SU-DHL-6 (cell line): ENCODE measurements at regions not wholly inside any gene's neighbourhood (a gene's known extent, or its start where the extent isn't known, plus 50 kb on each side); places are given as distances from the start of the nearest gene placed in this dataset.

Experiments
- H2AFZ ChIP-seq: fragments of 200-600 bp; sonication (generic); 2 replicates; pipeline ENCODE4 v1.6.1; 2014; ENCODE audit warnings: low read depth, mild to moderate bottlenecking, moderate library complexity, mixed read lengths, antibody characterized with exemption, low read length; ENCODE audit not compliant: severe bottlenecking
- H3F3A ChIP-seq: fragments of 200-600 bp; shearing (Covaris generic); 2 replicates; pipeline ENCODE4 v1.6.0; 2016; ENCODE audit warnings: antibody characterized with exemption, mild to moderate bottlenecking; ENCODE audit not compliant: insufficient read depth
- H3K27ac ChIP-seq: fragments of 200-600 bp; sonication (generic); 2 replicates; pipeline ENCODE4 v1.5.1; 2016; ENCODE audit warnings: low read depth, mild to moderate bottlenecking, low read length, moderate library complexity, mixed read lengths
- H3K27me3 ChIP-seq: fragments of 200-600 bp; sonication (generic), shearing (Covaris generic); 2 replicates; pipeline ENCODE4 v1.6.0; 2014; ENCODE audit warnings: mild to moderate bottlenecking, low read length
- H3K36me3 ChIP-seq: fragments of 200-600 bp; sonication (generic); 2 replicates; pipeline ENCODE4 v1.6.1; 2014; ENCODE audit warnings: mild to moderate bottlenecking, low read length, mixed read lengths
- H3K4me2 ChIP-seq: fragments of 300-600, 200-600 bp; shearing (Covaris generic), sonication (generic); 2 replicates; pipeline ENCODE4 v1.6.0; 2014; ENCODE audit warnings: low read length, low read depth, mild to moderate bottlenecking; ENCODE audit not compliant: poor library complexity, severe bottlenecking
- H3K4me3 ChIP-seq: fragments of 200-600 bp; sonication (generic); 2 replicates; pipeline ENCODE4 v1.5.1; 2014; ENCODE audit warnings: antibody characterized with exemption, low read length, mild to moderate bottlenecking, mixed read lengths; ENCODE audit not compliant: insufficient read depth, poor library complexity, severe bottlenecking
- H3K79me2 ChIP-seq: fragments of 200-600 bp; sonication (generic); 2 replicates; pipeline ENCODE4 v1.6.1; 2014; ENCODE audit warnings: mild to moderate bottlenecking, low read length, moderate library complexity; ENCODE audit not compliant: insufficient read depth
- H3K9ac ChIP-seq: fragments of 200-600 bp; sonication (generic); 2 replicates; pipeline ENCODE4 v1.7.0; 2014; ENCODE audit warnings: mild to moderate bottlenecking, low read length
- H3K9me2 ChIP-seq: fragments of 200-600 bp; sonication (generic); replicated peaks from 2 replicates; pipeline ENCODE4 v1.6.1; 2014; ENCODE audit warnings: low read length; ENCODE audit not compliant: insufficient read depth
- H3K9me3 ChIP-seq: fragments of 200-600 bp; sonication (generic); 2 replicates; pipeline ENCODE4 v1.6.1; 2014; ENCODE audit warnings: low read length, mixed read lengths; ENCODE audit not compliant: insufficient read depth
- H4K20me1 ChIP-seq: fragments of 200-600 bp; sonication (generic); 2 replicates; pipeline ENCODE4 v1.6.1; 2014; ENCODE audit warnings: low read depth, mild to moderate bottlenecking, antibody characterized with exemption, low read length, moderate library complexity, mixed read lengths
- CTCF ChIP-seq: fragments of 200-600 bp; sonication (generic); IDR thresholded peaks from one replicate; pipeline ENCODE4 v1.5.1; 2017; ENCODE audit warnings: antibody characterized with exemption, mild to moderate bottlenecking, low read length, moderate library complexity; ENCODE audit not compliant: insufficient read depth, poor library complexity, severe bottlenecking
- EZH2phosphoT487 ChIP-seq: fragments of 200-600 bp; sonication (generic), shearing (Covaris generic); conservative IDR thresholded peaks from 2 replicates; pipeline ENCODE4 v1.6.1; 2018; ENCODE audit warnings: mild to moderate bottlenecking, antibody characterized with exemption, low read length, moderate library complexity, mixed read lengths

GRCh38 chr2:146659976-146660375 lies 1184.9 kb upstream of the ACVR2A start:
- no peak for TF ChIP-seq EZH2phosphoT487
- no peak for TF ChIP-seq CTCF
- Histone ChIP-seq H2AFZ (no peak overlapping the region), H3F3A (no peaks in the 10 kb centered on the region), H3K27ac (no peak overlapping the region), H3K79me2 (no peaks in the 10 kb centered on the region), H3K4me2 (no peak overlapping the region), H3K27me3 (no peaks in the 10 kb centered on the region), H3K4me3 (no peak overlapping the region), H3K9ac (no peak overlapping the region), H4K20me1 (no peaks in the 10 kb centered on the region), H3K9me2 (no peaks in the 10 kb centered on the region), H3K9me3 (no peaks in the 10 kb centered on the region), H3K36me3 (no peaks in the 10 kb centered on the region)

- Histone ChIP-seq H3K4me3 (no peak overlapping the region), H3K36me3 (no peaks in the 10 kb centered on the region), H3K27me3 (no peaks in the 10 kb centered on the region), H3F3A (no peaks in the 10 kb centered on the region), H3K27ac (no peak overlapping the region), H4K20me1 (no peaks in the 10 kb centered on the region), H3K9me2 (no peaks in the 10 kb centered on the region), H3K9ac (no peak overlapping the region), H3K9me3 (no peaks in the 10 kb centered on the region), H3K79me2 (no peaks in the 10 kb centered on the region), H3K4me2 (no peak overlapping the region), H2AFZ (no peak overlapping the region)
- TF ChIP-seq EZH2phosphoT487, result no peak
- no peak for TF ChIP-seq CTCF
Observed at GRCh38 chr2:146652311-146652710, 1192.5 kb upstream of the ACVR2A start.

- Histone ChIP-seq H2AFZ (no peak overlapping the region), H3K27ac (no peak overlapping the region), H3K9me2 (no peaks in the 10 kb centered on the region), H3K36me3 (no peaks in the 10 kb centered on the region), H3F3A (no peaks in the 10 kb centered on the region), H3K9me3 (no peaks in the 10 kb centered on the region), H3K4me3 (no peak overlapping the region), H3K4me2 (no peak overlapping the region), H4K20me1 (no peaks in the 10 kb centered on the region), H3K27me3 (no peaks in the 10 kb centered on the region), H3K79me2 (no peaks in the 10 kb centered on the region), H3K9ac (no peak overlapping the region)
- no peak for TF ChIP-seq EZH2phosphoT487
- no peak for TF ChIP-seq CTCF
Observed at GRCh38 chr2:146651361-146651760, 1193.5 kb upstream of the ACVR2A start.

- Histone ChIP-seq H4K20me1 (no peaks in the 10 kb centered on the region), H3K9me2 (no peaks in the 10 kb centered on the region), H2AFZ (no peak overlapping the region), H3K27me3 (no peaks in the 10 kb centered on the region), H3K27ac (no peak overlapping the region), H3K9ac (no peak overlapping the region), H3K9me3 (no peaks in the 10 kb centered on the region), H3K36me3 (no peaks in the 10 kb centered on the region), H3K4me3 (no peak overlapping the region), H3K4me2 (no peak overlapping the region), H3F3A (no peaks in the 10 kb centered on the region), H3K79me2 (no peaks in the 10 kb centered on the region)
- TF ChIP-seq CTCF (no peak), EZH2phosphoT487 (no peak)
Observed at GRCh38 chr2:146642066-146642465, 1202.8 kb upstream of the ACVR2A start.
